ENCODE measurements at regions not wholly inside any gene's neighbourhood (a gene's known extent, or its start where the extent isn't known, plus 50 kb on each side); places are given as distances from the start of the nearest gene placed in this dataset.

DNA sequence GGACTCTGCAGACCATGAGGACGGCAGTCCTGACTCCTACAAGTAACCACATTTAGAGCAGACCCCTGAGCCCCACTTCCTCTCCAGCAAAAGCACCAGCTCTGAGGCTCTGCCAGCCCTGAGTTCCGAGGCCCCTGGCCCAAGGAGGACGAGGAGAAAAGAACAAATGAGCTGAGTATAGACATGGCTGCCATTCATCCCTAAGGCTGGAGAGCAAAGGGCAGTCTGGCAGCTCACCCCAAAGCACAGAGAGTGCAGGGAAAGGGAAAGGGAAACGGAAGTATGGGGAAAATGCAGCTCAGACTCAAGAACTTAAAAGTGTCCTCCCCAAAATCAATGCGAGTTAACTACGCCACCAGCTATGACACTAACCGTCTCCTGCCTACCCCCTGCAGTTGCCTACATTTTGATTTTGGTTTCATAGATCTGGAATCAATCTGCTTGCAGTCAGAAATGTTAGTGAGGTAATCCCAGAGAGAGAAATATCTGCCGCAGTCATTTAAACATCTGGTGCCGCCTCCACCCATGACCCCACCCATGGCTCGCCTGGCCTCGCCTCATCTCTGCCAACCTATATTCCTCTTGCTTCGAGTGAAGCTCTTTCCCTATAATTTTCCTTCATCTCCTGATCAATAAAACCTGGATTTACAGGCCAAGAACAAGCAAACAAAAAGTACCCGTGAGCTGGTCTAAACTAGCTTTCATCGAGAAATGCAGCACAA lies 49.6 kb upstream of the AFDN start:
- no peak for DNase-seq (ENCODE audit: low spot score)

Data from putamen (tissue), 1 donor.